Heart left ventricle (tissue), 13 donors: ENCODE measurements at regions not wholly inside any gene's neighbourhood (a gene's known extent, or its start where the extent isn't known, plus 50 kb on each side); places are given as distances from the start of the nearest gene placed in this dataset.
A peak's percentile ranks its signal among the peaks of the same experiment; 100 is the strongest.

Experiments
- CTCF ChIP-seq, 12 donors: fragments of 200-600 bp; sonication (generic) in 4 of 12; IDR thresholded peaks; one replicate each; pipeline versions ENCODE4 v1.5.0 to v1.8.0; 2018 to 2022; ENCODE audit warnings: antibody characterized with exemption in 12 of 12, mild to moderate bottlenecking in 5 of 12
- POLR2A ChIP-seq, 2 donors: fragments of 450-650 bp; IDR thresholded peaks; one replicate each; pipeline ENCODE4 v1.6.1; 2017; ENCODE audit warnings: antibody characterized with exemption in 2 of 2, mild to moderate bottlenecking in 2 of 2, moderate library complexity in 2 of 2
- donor health status: ischemic (EF 13 %, LVEDD 7.1; RV severe dilation, severe dysfunction).
- donor health status: DM: no; HTN: yes; CAD: no.
- donor health status: DM: no; HTN: no; CAD: no.
- donor health status: ischemic (EF 25% LVEDD 6.9; RV normal size, moderate dysfunction).
- donor health status: ischemic (EF 25% LVEDD 5.7; RV mildly dilated, moderate dysfunction).
- donor health status: ischemic (EF 35%, LVEDD 5.7; RV mildly dilated, moderate dysfunction).
- donor health status: nonischemic (EF 11% LVEDD 7.7; RV severe dilation, severe dysfunction).
- donor health status: DM: yes; HTN: yes; CAD: no.
- donor health status: PGD.
- donor health status: ischemic (EF 29% LVEDD 5.4; RV normal size, mild dysfunction).
- donor health status: nonischemic (EF 23%, LVEDD 6.1; RV moderate dilation, normal function).

DNA sequence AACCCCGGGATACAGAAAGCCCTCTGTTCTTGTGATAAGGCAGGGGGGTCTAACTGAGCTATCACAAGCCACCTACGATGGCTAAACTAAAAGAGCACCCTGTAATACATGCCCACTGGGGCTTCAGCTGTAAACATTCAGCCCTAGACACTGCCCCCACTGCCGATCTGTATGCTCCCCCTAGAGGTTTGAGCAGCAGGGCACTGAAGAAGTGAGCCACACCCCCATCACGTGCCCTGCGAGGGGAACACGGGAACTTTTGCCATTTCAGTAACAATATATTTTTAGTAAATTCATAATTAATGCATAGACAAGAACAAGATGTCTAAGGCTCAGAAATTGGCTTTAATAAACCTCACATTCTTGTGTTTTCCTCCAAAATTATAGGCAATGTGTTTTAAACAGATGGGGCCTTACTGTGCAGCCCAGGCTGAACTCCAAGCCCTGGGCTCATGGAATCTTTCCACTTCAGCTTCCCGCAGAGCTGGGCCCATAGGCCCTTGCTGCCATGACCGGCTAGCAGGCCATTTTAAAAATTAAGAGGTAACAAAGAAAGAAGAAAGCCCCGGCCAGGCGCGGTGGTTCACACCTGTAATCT lies 235.3 kb upstream of the SFRP2 start:
- TF ChIP-seq CTCF (IDR thresholded peaks at IDR 0.05) (peak in 3 of 12 donors; percentile 18 to 38 (median 33)), POLR2A (IDR thresholded peaks at IDR 0.05) (no peak)
